Activated T-helper 2 cell treated with anti-CD3 and anti-CD28 coated beads, Interferon-gamma antibody, Interleukin-2, Interleukin-4, amounts not matched to agents 10 μg/mL and 5 μg/mL and 100 μg/mL, durations not matched to agents 14 hours and 24 hours and 36 hours (primary cell): ENCODE measurements at regions not wholly inside any gene's neighbourhood (a gene's known extent, or its start where the extent isn't known, plus 50 kb on each side); places are given as distances from the start of the nearest gene placed in this dataset.

ENCODE experiments used
- DNase-seq: peaks from one replicate; pipeline ENCODE4 v3.0.0; 2021; ENCODE audit warnings: low spot score
- H3K27ac Mint-ChIP-seq: one replicate; pipeline ENCODE4 v1.8.0; 2021; ENCODE audit warnings: mixed read lengths
- H3K27me3 Mint-ChIP-seq: one replicate; pipeline ENCODE4 v1.8.0; 2021; ENCODE audit warnings: low read depth, mixed read lengths
- H3K36me3 Mint-ChIP-seq: one replicate; pipeline ENCODE4 v1.8.0; 2021; ENCODE audit warnings: low read depth, mixed read lengths
- H3K4me1 Mint-ChIP-seq: one replicate; pipeline ENCODE4 v1.8.0; 2021; ENCODE audit warnings: low read depth, mixed read lengths
- H3K4me3 Mint-ChIP-seq: one replicate; pipeline ENCODE4 v1.8.0; 2021; ENCODE audit warnings: low read depth, mild to moderate bottlenecking, moderate library complexity, mixed read lengths
- H3K9me3 Mint-ChIP-seq: one replicate; pipeline ENCODE4 v1.8.0; 2021; ENCODE audit warnings: mixed read lengths
- intact Hi-C: fragments of 100-400 bp; cut with micrococcal nuclease; formaldehyde crosslinking; loops from one replicate; pipeline ENCODE4 v1.15.1; 2023

- no peak for DNase-seq
- H3K4me3 Mint-ChIP-seq: no peak overlapping the region
- no peaks in the 10 kb centered on the region for H3K36me3 Mint-ChIP-seq
- no peaks in the 10 kb centered on the region for H3K27me3 Mint-ChIP-seq
- no peaks in the 10 kb centered on the region for H3K9me3 Mint-ChIP-seq
- H3K27ac Mint-ChIP-seq: no peak overlapping the region
- intact Hi-C loops: no loop called here
- H3K4me1 Mint-ChIP-seq: peaks cover 6% of the 10 kb centered on the region
Measured at GRCh38 chr15:29454506-29454905, 184.9 kb upstream of the NSMCE3 start.

DNA sequence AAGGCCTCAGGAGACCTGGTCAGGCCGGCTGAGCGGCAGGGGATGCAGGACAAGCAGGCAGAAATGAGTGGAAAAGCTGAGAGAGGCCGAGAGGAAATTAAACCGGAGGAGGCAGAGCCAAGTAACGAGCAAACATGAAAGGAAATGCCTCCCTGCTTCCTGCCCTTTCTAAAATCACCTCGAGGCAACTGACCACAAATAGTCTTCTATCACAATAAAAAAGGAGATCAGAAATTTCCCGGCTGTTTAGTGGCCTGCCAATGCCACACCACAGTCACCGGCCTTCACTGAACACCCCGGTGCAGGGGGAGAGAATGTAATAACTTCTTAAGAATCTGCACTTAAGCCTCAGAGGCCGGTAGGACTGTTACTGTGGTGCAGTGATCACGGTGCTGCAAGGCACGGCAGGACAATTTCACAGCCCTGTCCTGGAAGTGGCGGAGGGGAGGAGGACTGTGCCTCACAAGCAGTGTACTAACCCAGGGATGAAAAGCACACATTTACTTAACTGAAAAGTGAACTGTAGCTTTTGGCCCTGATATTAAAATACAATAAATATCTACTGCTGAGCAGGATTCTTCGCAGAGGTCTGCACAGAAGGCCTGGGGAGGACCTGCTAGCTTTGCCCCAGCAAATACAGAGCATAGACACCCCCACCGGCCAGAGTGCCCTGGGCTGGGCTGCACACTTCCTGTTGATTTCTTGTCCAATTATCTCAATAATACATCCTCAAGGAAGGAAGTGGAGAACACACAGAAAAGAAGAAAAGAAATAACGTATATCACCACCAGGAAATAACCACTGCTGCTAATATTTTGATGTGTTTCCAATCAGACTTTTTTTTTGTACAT is 183.5 kb upstream of the NSMCE3 start:
- Mint-ChIP-seq H3K4me3 (no peak overlapping the region), H3K36me3 (no peaks in the 10 kb centered on the region), H3K27me3 (no peaks in the 10 kb centered on the region), H3K27ac (no peak overlapping the region), H3K4me1 (peaks cover 6% of the 10 kb centered on the region), H3K9me3 (no peaks in the 10 kb centered on the region)
- intact Hi-C loops: no loop called here
- DNase-seq: no peak

DNA sequence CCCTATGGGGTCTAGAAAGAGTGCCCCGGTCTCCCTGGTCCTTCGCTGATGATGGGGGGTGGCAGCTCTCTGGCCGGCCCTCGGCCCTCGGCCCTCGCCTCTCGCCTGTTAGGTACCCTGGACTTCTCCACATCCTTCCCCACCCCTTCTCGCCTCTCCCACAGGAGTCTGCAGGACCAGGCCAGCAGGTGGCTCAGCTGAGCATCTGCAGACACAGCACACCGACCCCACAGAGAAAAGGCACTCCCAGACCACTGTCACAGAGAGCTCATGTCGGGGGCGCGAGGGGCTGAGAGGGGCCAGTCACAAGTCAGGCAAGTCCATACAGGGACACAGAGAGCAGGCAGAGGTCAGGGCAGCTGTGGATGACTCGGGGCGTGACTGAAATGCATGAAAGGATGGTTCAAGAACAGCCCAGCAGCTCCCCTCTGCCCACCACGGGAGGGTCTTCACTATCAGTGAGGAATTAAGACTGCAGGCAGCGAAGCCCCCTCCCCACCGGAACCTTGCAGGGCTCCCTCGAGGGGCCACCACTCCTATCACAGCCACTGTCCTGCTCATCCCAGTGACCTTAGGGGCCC is 181.7 kb upstream of the NSMCE3 start:
- Mint-ChIP-seq H3K27ac (no peak overlapping the region), H3K4me1 (peaks cover 6% of the 10 kb centered on the region), H3K4me3 (no peak overlapping the region), H3K9me3 (no peaks in the 10 kb centered on the region), H3K27me3 (no peaks in the 10 kb centered on the region), H3K36me3 (no peaks in the 10 kb centered on the region)
- DNase-seq: no peak
- intact Hi-C loops: no loop called here

DNA sequence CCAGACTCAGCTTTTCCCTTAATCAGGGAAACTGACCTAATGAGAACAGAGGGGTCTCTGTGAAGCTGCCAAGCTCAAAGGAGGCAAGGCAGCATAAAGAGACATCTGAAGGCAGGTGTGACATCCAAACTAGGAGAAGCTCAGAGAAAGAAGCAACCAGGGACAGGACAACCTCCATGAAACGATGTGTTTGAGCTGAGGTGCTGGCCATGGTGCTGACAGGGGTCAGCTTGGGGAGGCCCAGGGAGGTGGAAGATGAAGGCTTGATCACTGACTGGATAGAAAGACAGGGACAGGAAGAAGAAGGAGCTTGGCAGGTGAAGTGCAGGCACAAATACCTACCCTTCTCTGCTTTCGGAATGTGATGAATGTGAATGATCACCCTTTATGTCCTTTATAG is 179.5 kb upstream of the NSMCE3 start:
- Mint-ChIP-seq H3K9me3 (no peaks in the 10 kb centered on the region), H3K27me3 (no peaks in the 10 kb centered on the region), H3K27ac (no peak overlapping the region), H3K4me1 (peaks cover 6% of the 10 kb centered on the region), H3K36me3 (no peaks in the 10 kb centered on the region), H3K4me3 (no peak overlapping the region)
- intact Hi-C loops: no loop called here
- no peak for DNase-seq

- H3K27ac Mint-ChIP-seq: no peak overlapping the region
- intact Hi-C loops: no loop called here
- DNase-seq: no peak
- no peaks in the 10 kb centered on the region for H3K9me3 Mint-ChIP-seq
- H3K4me3 Mint-ChIP-seq: no peak overlapping the region
- no peaks in the 10 kb centered on the region for H3K36me3 Mint-ChIP-seq
- H3K27me3 Mint-ChIP-seq: no peaks in the 10 kb centered on the region
- peaks cover 6% of the 10 kb centered on the region for H3K4me1 Mint-ChIP-seq
Measured at GRCh38 chr15:29448320-29448719, 178.7 kb upstream of the NSMCE3 start.

- H3K27me3 Mint-ChIP-seq: no peaks in the 10 kb centered on the region
Measured at GRCh38 chr15:29446480-29446879, 176.9 kb upstream of the NSMCE3 start.

GRCh38 chr15:29442532-29442931 is 172.9 kb upstream of the NSMCE3 start:
- DNase-seq: no peak
- Mint-ChIP-seq H3K9me3 (no peaks in the 10 kb centered on the region), H3K4me1 (no peaks in the 10 kb centered on the region), H3K4me3 (no peak overlapping the region), H3K27ac (no peak overlapping the region), H3K27me3 (no peaks in the 10 kb centered on the region), H3K36me3 (no peaks in the 10 kb centered on the region)
- intact Hi-C loops: no loop called here

More at GRCh38 chr15:29446480-29446879, 176.9 kb upstream of the NSMCE3 start:
- Mint-ChIP-seq H3K27ac (no peak overlapping the region), H3K4me3 (no peak overlapping the region), H3K4me1 (no peaks in the 10 kb centered on the region), H3K36me3 (no peaks in the 10 kb centered on the region), H3K9me3 (no peaks in the 10 kb centered on the region)
- intact Hi-C loops: no loop called here
- DNase-seq: no peak

GRCh38 chr15:29440541-29440940 is 170.9 kb upstream of the NSMCE3 start:
- Mint-ChIP-seq H3K36me3 (no peaks in the 10 kb centered on the region), H3K4me3 (no peak overlapping the region), H3K9me3 (no peaks in the 10 kb centered on the region), H3K4me1 (no peaks in the 10 kb centered on the region), H3K27ac (no peak overlapping the region), H3K27me3 (no peaks in the 10 kb centered on the region)
- DNase-seq: no peak
- intact Hi-C loops: no loop called here

- no peaks in the 10 kb centered on the region for H3K4me1 Mint-ChIP-seq
- no peaks in the 10 kb centered on the region for H3K36me3 Mint-ChIP-seq
- H3K9me3 Mint-ChIP-seq: no peaks in the 10 kb centered on the region
- H3K27me3 Mint-ChIP-seq: no peaks in the 10 kb centered on the region
- H3K27ac Mint-ChIP-seq: no peak overlapping the region
- DNase-seq: no peak
- intact Hi-C loops: no loop called here
- H3K4me3 Mint-ChIP-seq: no peak overlapping the region
Measured at GRCh38 chr15:29438703-29439055, 169.1 kb upstream of the NSMCE3 start.

DNA sequence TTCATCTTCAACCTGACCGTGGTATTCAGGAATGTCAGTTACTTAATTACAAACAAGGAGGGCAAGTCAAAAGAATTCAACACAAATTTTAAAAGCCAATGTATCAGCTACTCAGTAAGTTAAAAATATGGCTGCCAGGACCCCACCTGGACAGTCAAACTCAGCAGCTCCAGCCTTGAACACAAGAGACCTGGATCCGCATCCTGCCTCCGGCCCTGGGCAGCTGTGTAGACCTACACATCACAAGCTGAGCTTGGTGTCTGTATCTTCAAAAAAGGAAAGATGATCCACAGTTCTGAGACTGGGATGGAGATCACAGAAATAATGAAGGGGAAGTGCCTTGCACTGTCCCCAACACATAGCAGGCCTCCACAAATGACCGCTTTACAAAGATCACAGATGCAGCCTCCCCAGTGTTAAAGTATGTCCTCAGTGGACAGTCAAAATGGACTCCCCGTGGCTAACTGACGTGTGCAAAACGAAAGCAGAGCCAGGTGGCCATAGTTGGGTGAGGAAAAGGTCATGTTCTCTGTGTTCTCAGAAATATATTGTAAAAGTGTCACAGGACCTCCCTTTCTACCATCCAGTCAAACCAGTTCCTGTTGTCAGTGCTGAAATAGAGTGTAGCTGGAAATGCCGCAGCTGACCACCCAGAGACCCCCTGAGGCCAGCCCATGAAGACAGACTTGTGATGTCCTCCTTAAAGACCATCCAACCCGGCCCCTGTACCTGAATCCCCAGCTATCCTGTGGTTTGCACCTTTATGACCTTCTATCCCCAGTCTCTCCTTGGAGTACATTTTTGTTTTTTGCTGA is 168.5 kb upstream of the NSMCE3 start:
- H3K9me3 Mint-ChIP-seq: no peaks in the 10 kb centered on the region
- no peaks in the 10 kb centered on the region for H3K4me1 Mint-ChIP-seq
- H3K27ac Mint-ChIP-seq: no peak overlapping the region
- intact Hi-C loops: no loop called here
- no peak overlapping the region for H3K4me3 Mint-ChIP-seq
- H3K27me3 Mint-ChIP-seq: no peaks in the 10 kb centered on the region
- H3K36me3 Mint-ChIP-seq: no peaks in the 10 kb centered on the region
- no peak for DNase-seq

- H3K36me3 Mint-ChIP-seq: no peaks in the 10 kb centered on the region
- no peaks in the 10 kb centered on the region for H3K27me3 Mint-ChIP-seq
- DNase-seq: no peak
- H3K4me1 Mint-ChIP-seq: no peaks in the 10 kb centered on the region
- H3K4me3 Mint-ChIP-seq: no peak overlapping the region
- H3K9me3 Mint-ChIP-seq: no peaks in the 10 kb centered on the region
- intact Hi-C loops: no loop called here
- H3K27ac Mint-ChIP-seq: no peak overlapping the region
Measured at GRCh38 chr15:29435811-29436210, 166.2 kb upstream of the NSMCE3 start.

DNA sequence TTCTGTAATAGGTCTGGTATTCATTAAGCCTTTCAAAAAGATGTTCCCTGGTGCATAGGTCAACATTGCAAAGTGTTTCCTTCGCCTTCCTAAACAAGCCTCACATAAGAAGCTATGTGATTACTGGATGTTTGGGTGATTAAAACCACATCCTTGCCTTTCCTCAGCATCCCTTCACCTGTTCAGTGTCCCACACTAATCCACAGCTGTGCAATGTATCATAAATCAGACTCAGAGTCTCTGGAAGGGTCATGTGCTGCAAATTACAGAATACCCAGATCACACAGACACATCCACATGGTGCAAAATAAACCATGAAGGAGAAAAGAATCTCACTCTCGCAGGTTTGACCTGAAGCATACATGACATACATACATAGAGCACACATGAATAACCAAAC is 164.7 kb upstream of the NSMCE3 start:
- H3K27ac Mint-ChIP-seq: no peak overlapping the region
- H3K36me3 Mint-ChIP-seq: no peaks in the 10 kb centered on the region
- intact Hi-C loops: no loop called here
- no peaks in the 10 kb centered on the region for H3K27me3 Mint-ChIP-seq
- no peak overlapping the region for H3K4me3 Mint-ChIP-seq
- no peak for DNase-seq
- H3K9me3 Mint-ChIP-seq: no peaks in the 10 kb centered on the region
- no peaks in the 10 kb centered on the region for H3K4me1 Mint-ChIP-seq
